ENCODE measurements at regions not wholly inside any gene's neighbourhood (a gene's known extent, or its start where the extent isn't known, plus 50 kb on each side); places are given as distances from the start of the nearest gene placed in this dataset.

- TF ChIP-seq CTCF (IDR thresholded peaks at IDR 0.05; ENCODE audit: insufficient read depth, low read depth, low read length) (no peak), EZH2 (IDR thresholded peaks at IDR 0.05; ENCODE audit: insufficient read depth, low read length) (no peak)
Observed at GRCh38 chr9:86809151-86809550, 138.2 kb downstream of the GAS1 start.

All from astrocyte (in vitro differentiated cells and primary cell).